Gastrocnemius medialis (tissue), 4 donors: ENCODE measurements at regions not wholly inside any gene's neighbourhood (a gene's known extent, or its start where the extent isn't known, plus 50 kb on each side); places are given as distances from the start of the nearest gene placed in this dataset.

Experiments
- ATAC-seq, 2 donors: fragments of 150-250 bp; one replicate each; pipeline ENCODE4 v1.9.1; 2016
- DNase-seq, 2 donors: peaks; one replicate each; pipeline ENCODE4 v3.0.0-alpha.2; 2019
- H3K27ac ChIP-seq, 4 donors: fragments of 200-600 bp; sonication (generic); 1 replicate in 1 of 4; 2 replicates in 3 of 4; pipeline ENCODE4 v1.5.1; 2016 to 2018; ENCODE audit warnings: mild to moderate bottlenecking in 2 of 4, moderate library complexity in 1 of 4
- H3K27me3 ChIP-seq, 3 donors: fragments of 200-600 bp; sonication (generic) in 2 of 3; 1 replicate in 1 of 3; 2 replicates in 2 of 3; pipeline versions ENCODE4 v1.5.1 to v1.6.0; 2016 to 2019; ENCODE audit warnings: mild to moderate bottlenecking in 1 of 3, moderate library complexity in 1 of 3
- H3K36me3 ChIP-seq, 2 donors: fragments of 200-600 bp; sonication (generic) in 1 of 2; one replicate each; pipeline ENCODE4 v1.5.1; 2017 to 2018
- H3K4me1 ChIP-seq, 2 donors: fragments of 200-600 bp; sonication (generic) in 1 of 2; one replicate each; pipeline ENCODE4 v1.5.1; 2016 to 2017; ENCODE audit warnings: mild to moderate bottlenecking in 2 of 2
- H3K4me3 ChIP-seq, 4 donors: fragments of 200-600 bp; sonication (generic) in 3 of 4; 1 replicate in 1 of 4; 2 replicates in 3 of 4; pipeline ENCODE4 v1.5.1; 2016 to 2019; ENCODE audit warnings: mild to moderate bottlenecking in 2 of 4
- H3K9me3 ChIP-seq, 3 donors: fragments of 200-600 bp; sonication (generic) in 2 of 3; 1 replicate in 1 of 3; 2 replicates in 2 of 3; pipeline ENCODE4 v1.5.1; 2016 to 2019
- POLR2A ChIP-seq, 2 donors: fragments of 450-650 bp; IDR thresholded peaks; one replicate each; pipeline ENCODE4 v1.6.1; 2017; ENCODE audit warnings: antibody characterized with exemption in 2 of 2, mild to moderate bottlenecking in 2 of 2, moderate library complexity in 2 of 2
- in situ Hi-C, 4 donors: fragments of 200-750 bp; cut with MboI; loops; one replicate each; pipeline versions ENCODE4 v1.15.0 to v1.8.0; 2017; ENCODE audit warnings: low sequenced_read_pairs in 4 of 4
- intact Hi-C: fragments of 100-400 bp; cut with DNase I; formaldehyde crosslinking; loops from one replicate; pipeline ENCODE4 v1.15.1; 2023; ENCODE audit warnings: low total_unique reads
- TF ChIP-seq, protein P1 (sequence below), 5 experiments: fragments of 450-650 bp in 3 of 5; fragments of 200-600 bp in 2 of 5; sonication (generic) in 2 of 5; IDR thresholded peaks in 4 of 5; conservative IDR thresholded peaks in 1 of 5; 1 replicate in 4 of 5; 2 replicates in 1 of 5; pipeline ENCODE4 v1.5.1; 2016 to 2019; ENCODE audit warnings: antibody characterized with exemption in 5 of 5, mild to moderate bottlenecking in 3 of 5, moderate library complexity in 3 of 5

GRCh38 chr14:76313852-76314251, 62.1 kb upstream of the ESRRB start:
- Histone ChIP-seq H3K36me3 (no peaks in the 10 kb centered on the region), H3K4me1 (peaks cover 18 to 24% of the 10 kb centered on the region in 2 donors), H3K27ac (no peak overlapping the region), H3K4me3 (no peak overlapping the region), H3K27me3 (no peaks in the 10 kb centered on the region), H3K9me3 (no peaks in the 10 kb centered on the region)
- intact Hi-C loops (loop anchor here (5.0 kb wide), 2 partner anchors 162 to 227 kb away; partner anchors contain the start of gene GPATCH2L), in situ Hi-C loops (no loop called here)
- ATAC-seq (no peak), DNase-seq (no peak)
- TF ChIP-seq, protein P1, sequence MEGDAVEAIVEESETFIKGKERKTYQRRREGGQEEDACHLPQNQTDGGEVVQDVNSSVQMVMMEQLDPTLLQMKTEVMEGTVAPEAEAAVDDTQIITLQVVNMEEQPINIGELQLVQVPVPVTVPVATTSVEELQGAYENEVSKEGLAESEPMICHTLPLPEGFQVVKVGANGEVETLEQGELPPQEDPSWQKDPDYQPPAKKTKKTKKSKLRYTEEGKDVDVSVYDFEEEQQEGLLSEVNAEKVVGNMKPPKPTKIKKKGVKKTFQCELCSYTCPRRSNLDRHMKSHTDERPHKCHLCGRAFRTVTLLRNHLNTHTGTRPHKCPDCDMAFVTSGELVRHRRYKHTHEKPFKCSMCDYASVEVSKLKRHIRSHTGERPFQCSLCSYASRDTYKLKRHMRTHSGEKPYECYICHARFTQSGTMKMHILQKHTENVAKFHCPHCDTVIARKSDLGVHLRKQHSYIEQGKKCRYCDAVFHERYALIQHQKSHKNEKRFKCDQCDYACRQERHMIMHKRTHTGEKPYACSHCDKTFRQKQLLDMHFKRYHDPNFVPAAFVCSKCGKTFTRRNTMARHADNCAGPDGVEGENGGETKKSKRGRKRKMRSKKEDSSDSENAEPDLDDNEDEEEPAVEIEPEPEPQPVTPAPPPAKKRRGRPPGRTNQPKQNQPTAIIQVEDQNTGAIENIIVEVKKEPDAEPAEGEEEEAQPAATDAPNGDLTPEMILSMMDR (IDR thresholded peaks at IDR 0.05 in 4 of 5, conservative IDR thresholded peaks at IDR 0.05 in 1 of 5) = no peak
- TF ChIP-seq POLR2A (IDR thresholded peaks at IDR 0.05) = no peak

GRCh38 chr14:76314521-76315034, 61.4 kb upstream of the ESRRB start:
- no peak for ATAC-seq
- Histone ChIP-seq H3K27ac (peak overlapping the region in 2 of 4 donors; percentile 15 to 36), H3K27me3 (no peaks in the 10 kb centered on the region), H3K4me1 (peaks cover 18 to 24% of the 10 kb centered on the region in 2 donors), H3K36me3 (no peaks in the 10 kb centered on the region), H3K9me3 (no peaks in the 10 kb centered on the region), H3K4me3 (no peak overlapping the region)
- in situ Hi-C loops = no loop called here
- no peak for DNase-seq
- no peak for TF ChIP-seq POLR2A (IDR thresholded peaks at IDR 0.05)
- TF ChIP-seq, protein P1 (IDR thresholded peaks at IDR 0.05 in 4 of 5, conservative IDR thresholded peaks at IDR 0.05 in 1 of 5) = no peak
- intact Hi-C loops = loop anchor here (5.0 kb wide), 2 partner anchors 162 to 227 kb away; partner anchors contain the start of gene GPATCH2L

GRCh38 chr14:76320486-76320885, 55.5 kb upstream of the ESRRB start:
- DNase-seq = no peak
- intact Hi-C loops (no loop called here), in situ Hi-C loops (no loop called here)
- Histone ChIP-seq H3K4me1 (peaks cover 11 to 16% of the 10 kb centered on the region in 2 donors), H3K36me3 (no peaks in the 10 kb centered on the region), H3K27ac (no peak overlapping the region), H3K4me3 (no peak overlapping the region), H3K27me3 (no peaks in the 10 kb centered on the region), H3K9me3 (no peaks in the 10 kb centered on the region)
- TF ChIP-seq POLR2A (IDR thresholded peaks at IDR 0.05) = no peak
- TF ChIP-seq, protein P1 (IDR thresholded peaks at IDR 0.05 in 4 of 5, conservative IDR thresholded peaks at IDR 0.05 in 1 of 5) = no peak
- ATAC-seq = no peak

DNA sequence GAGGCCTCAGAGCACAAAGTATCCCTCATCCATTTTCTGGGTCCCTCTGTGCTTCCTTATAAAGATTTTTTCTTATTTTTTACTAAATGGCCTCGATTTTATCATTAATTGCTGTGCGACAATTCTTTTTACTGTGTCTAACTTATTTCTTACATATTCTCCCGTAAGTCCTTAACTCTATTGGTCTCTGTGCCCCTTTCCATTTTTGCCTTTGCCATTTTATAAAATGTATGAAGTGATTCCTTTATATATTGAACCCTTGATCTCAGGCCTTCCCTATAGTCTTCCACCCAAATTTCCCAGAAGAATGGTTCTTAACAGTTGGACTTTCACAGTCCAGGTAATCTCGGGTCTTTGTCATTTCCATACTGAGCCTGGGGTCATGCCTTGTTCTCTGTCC, 55.0 kb upstream of the ESRRB start:
- no peak for TF ChIP-seq POLR2A (IDR thresholded peaks at IDR 0.05)
- TF ChIP-seq, protein P1 (IDR thresholded peaks at IDR 0.05 in 4 of 5, conservative IDR thresholded peaks at IDR 0.05 in 1 of 5) = no peak
- H3K4me1 ChIP-seq = peaks cover 11 to 16% of the 10 kb centered on the region in 2 donors
- in situ Hi-C loops (no loop called here), intact Hi-C loops (no loop called here)
- no peak overlapping the region for H3K27ac ChIP-seq
- no peaks in the 10 kb centered on the region for H3K9me3 ChIP-seq
- H3K27me3 ChIP-seq = no peaks in the 10 kb centered on the region
- H3K36me3 ChIP-seq = no peaks in the 10 kb centered on the region
- H3K4me3 ChIP-seq = no peak overlapping the region
- ATAC-seq (no peak), DNase-seq (no peak)
